HEK293T (cell line): ENCODE measurements at regions not wholly inside any gene's neighbourhood (a gene's known extent, or its start where the extent isn't known, plus 50 kb on each side); places are given as distances from the start of the nearest gene placed in this dataset.

Source experiments
- CTCF ChIA-PET: fragments of 350-600 bp; formaldehyde crosslinking; extraction: SDS; loops from one replicate; lab custom pipeline; 2021; ENCODE audit warnings: antibody characterized with exemption, inconsistent platforms; lab: Yijun Ruan, JAX
- POLR2A ChIA-PET: fragments of 350-600 bp; formaldehyde crosslinking; extraction: SDS; loops from one replicate; lab custom pipeline; 2020; ENCODE audit warnings: antibody characterized with exemption, inconsistent platforms; lab: Yijun Ruan, JAX
- DNase-seq: peaks from one replicate; pipeline ENCODE4 v3.0.0; 2012; ENCODE audit warnings: mixed read lengths; ENCODE audit errors: extremely low spot score
- ARNT ChIP-seq: fragments of 450-650 bp; IDR thresholded peaks from 2 replicates; pipeline ENCODE4 v1.6.1; 2017; ENCODE audit warnings: mild to moderate bottlenecking
- BHLHE40 ChIP-seq: fragments of 450-650 bp; IDR thresholded peaks from 2 replicates; pipeline ENCODE4 v1.6.1; 2016; ENCODE audit warnings: mild to moderate bottlenecking, moderate library complexity, borderline replicate concordance
- CTBP1 ChIP-seq: fragments of 450-650 bp; IDR thresholded peaks from 2 replicates; pipeline ENCODE4 v1.6.1; 2016; ENCODE audit warnings: borderline replicate concordance
- ELF4 ChIP-seq: fragments of 450-650 bp; IDR thresholded peaks from 2 replicates; pipeline ENCODE4 v1.6.1; 2017; ENCODE audit warnings: antibody characterized with exemption
- FOXA1 ChIP-seq: fragments of 450-650 bp; IDR thresholded peaks from 2 replicates; pipeline ENCODE4 v1.6.1; 2016; ENCODE audit warnings: mild to moderate bottlenecking
- FOXK2 ChIP-seq: fragments of 450-650 bp; IDR thresholded peaks from 2 replicates; pipeline ENCODE4 v1.6.1; 2016; ENCODE audit warnings: mild to moderate bottlenecking
- FOXM1 ChIP-seq: fragments of 450-650 bp; IDR thresholded peaks from 2 replicates; pipeline ENCODE4 v1.6.1; 2017; ENCODE audit warnings: mild to moderate bottlenecking, borderline replicate concordance
- HDGF ChIP-seq: fragments of 450-650 bp; IDR thresholded peaks from 2 replicates; pipeline ENCODE4 v1.6.1; 2017; ENCODE audit warnings: antibody characterized with exemption, borderline replicate concordance
- L3MBTL2 ChIP-seq: fragments of 450-650 bp; conservative IDR thresholded peaks from 2 replicates; pipeline ENCODE4 v1.6.1; 2016; ENCODE audit warnings: mild to moderate bottlenecking
- LEF1 ChIP-seq: fragments of 450-650 bp; IDR thresholded peaks from 2 replicates; pipeline ENCODE4 v1.6.1; 2017; ENCODE audit warnings: mild to moderate bottlenecking, borderline replicate concordance
- NFRKB ChIP-seq: fragments of 450-650 bp; IDR thresholded peaks from 2 replicates; pipeline ENCODE4 v1.6.1; 2016; ENCODE audit warnings: mild to moderate bottlenecking, moderate library complexity
- SP1 ChIP-seq: fragments of 450-650 bp; IDR thresholded peaks from 2 replicates; pipeline ENCODE4 v1.6.1; 2017
- SUZ12 ChIP-seq: fragments of 450-650 bp; IDR thresholded peaks from 2 replicates; pipeline ENCODE4 v1.6.1; 2016; ENCODE audit warnings: mild to moderate bottlenecking
- TARDBP ChIP-seq: fragments of 450-650 bp; IDR thresholded peaks from 2 replicates; pipeline ENCODE4 v1.6.1; 2016
- ZNF384 ChIP-seq: fragments of 450-650 bp; IDR thresholded peaks from 2 replicates; pipeline ENCODE4 v1.6.1; 2016
- TF ChIP-seq, protein P1 (sequence below): fragments of 450-650 bp; IDR thresholded peaks from 2 replicates; pipeline ENCODE4 v1.6.1; 2016

DNA sequence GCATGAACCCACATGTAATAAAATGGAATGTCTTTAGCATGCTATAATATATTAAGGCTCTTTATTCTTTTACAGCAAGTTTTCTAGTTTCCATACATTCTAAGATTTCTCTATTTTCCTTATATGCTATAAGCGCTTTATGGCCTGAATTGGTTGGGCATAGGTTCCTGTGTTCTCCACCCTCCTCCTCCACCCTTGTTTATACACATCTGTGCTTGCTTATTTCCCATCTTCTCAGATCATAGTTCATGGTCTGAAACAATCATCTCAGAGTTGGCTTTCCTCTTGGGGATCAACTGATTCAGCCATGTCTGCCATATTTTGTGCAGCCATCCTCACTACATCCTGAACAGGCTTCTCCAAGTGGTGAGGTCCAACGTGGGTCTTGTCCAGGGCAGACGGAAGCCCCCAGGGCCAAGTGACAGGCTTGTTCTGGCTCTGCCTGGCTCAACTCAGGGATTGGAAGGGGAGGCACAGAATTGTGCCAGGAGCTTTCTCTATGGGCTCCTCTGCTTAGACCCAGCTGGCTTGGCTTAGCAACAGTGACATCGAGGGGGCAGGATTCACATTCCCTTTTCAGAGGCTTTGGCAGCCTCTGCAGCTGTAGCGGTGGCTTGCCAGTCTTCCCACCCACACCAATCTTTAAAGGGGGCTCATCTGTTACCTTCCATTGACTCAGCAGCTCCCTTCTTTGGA, 327.3 kb downstream of the PTEN start:
- POLR2A ChIA-PET: no interaction called here

GRCh38 chr10:88193018-88193417, 329.6 kb downstream of the PTEN start:
- ChIA-PET POLR2A (no interaction called here), CTCF (no interaction called here)
- no peak for DNase-seq
- TF ChIP-seq CTBP1 (no peak), HDGF (no peak), ELF4 (no peak), L3MBTL2 (no peak), SUZ12 (no peak), SP1 (no peak), FOXK2 (no peak), BHLHE40 (no peak), FOXA1 (no peak), TARDBP (no peak), ZNF384 (no peak), NFRKB (no peak), ARNT (no peak), LEF1 (no peak), FOXM1 (no peak)
- TF ChIP-seq, protein P1, sequence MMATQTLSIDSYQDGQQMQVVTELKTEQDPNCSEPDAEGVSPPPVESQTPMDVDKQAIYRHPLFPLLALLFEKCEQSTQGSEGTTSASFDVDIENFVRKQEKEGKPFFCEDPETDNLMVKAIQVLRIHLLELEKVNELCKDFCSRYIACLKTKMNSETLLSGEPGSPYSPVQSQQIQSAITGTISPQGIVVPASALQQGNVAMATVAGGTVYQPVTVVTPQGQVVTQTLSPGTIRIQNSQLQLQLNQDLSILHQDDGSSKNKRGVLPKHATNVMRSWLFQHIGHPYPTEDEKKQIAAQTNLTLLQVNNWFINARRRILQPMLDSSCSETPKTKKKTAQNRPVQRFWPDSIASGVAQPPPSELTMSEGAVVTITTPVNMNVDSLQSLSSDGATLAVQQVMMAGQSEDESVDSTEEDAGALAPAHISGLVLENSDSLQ: no peak

More for the DNA sequence above, 327.3 kb downstream of the PTEN start:
- CTCF ChIA-PET: no interaction called here
- DNase-seq: no peak
- no peak for TF ChIP-seq FOXK2
- no peak for TF ChIP-seq FOXA1
- TF ChIP-seq, protein P1: no peak
- TF ChIP-seq TARDBP: no peak
- no peak for TF ChIP-seq ELF4
- no peak for TF ChIP-seq BHLHE40
- no peak for TF ChIP-seq SP1
- TF ChIP-seq L3MBTL2: no peak
- no peak for TF ChIP-seq ARNT
- no peak for TF ChIP-seq HDGF
- TF ChIP-seq NFRKB: no peak

DNA sequence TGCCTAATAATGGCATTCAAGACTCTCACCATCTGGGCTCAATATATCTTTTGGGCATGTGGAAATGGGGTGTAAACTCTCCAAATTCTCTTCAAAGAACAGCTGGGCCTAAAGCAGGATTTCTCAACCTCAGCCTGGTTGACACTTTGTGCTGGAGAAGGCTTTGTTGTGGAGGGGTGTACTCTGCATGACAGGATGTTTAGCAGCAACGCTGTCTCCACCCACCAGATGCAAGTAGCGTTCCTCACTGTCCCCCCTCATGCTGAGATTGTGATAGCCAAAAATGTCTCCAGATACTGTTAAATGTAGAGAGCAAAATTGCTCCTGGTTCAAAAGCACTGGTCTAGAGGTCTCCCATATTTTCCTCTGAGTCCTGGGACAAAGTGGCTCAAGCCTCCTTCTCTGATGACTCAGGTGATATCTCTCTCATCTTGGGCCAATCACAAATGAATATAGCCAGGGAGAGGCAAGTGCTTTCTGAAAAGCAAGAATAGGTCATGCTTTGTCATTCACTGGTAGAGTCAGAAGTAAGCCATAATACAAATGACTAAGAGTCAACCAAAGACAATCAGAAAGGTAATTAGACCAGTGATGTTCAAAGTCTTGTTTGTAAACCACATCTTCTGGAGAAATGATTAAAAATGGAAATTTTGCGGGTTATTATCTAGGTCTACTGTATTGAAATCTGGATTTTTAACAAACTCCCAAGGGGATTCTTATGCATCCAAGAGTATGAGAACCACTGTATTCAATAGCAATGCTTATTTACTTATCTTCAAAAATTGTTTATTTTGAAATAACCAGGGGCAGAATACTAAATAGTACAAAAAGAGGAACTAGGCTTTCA, 330.8 kb downstream of the PTEN start:
- CTCF ChIA-PET: no interaction called here
- POLR2A ChIA-PET: no interaction called here
- no peak for DNase-seq
- TF ChIP-seq L3MBTL2 (no peak), ARNT (no peak), CTBP1 (no peak), BHLHE40 (no peak), FOXK2 (no peak), ZNF384 (no peak), LEF1 (no peak), TARDBP (no peak), FOXM1 (no peak), ELF4 (no peak), HDGF (no peak), FOXA1 (no peak), SP1 (no peak), NFRKB (no peak)
- TF ChIP-seq, protein P1: no peak

- TF ChIP-seq, protein P1: no peak
- TF ChIP-seq SP1 (no peak), CTBP1 (no peak), BHLHE40 (no peak), ZNF384 (no peak), ARNT (no peak), FOXA1 (no peak), HDGF (no peak), LEF1 (no peak), TARDBP (no peak)
- ChIA-PET CTCF (no interaction called here), POLR2A (no interaction called here)
- no peak for DNase-seq
Observed at GRCh38 chr10:88194961-88195367, 331.5 kb downstream of the PTEN start.

DNA sequence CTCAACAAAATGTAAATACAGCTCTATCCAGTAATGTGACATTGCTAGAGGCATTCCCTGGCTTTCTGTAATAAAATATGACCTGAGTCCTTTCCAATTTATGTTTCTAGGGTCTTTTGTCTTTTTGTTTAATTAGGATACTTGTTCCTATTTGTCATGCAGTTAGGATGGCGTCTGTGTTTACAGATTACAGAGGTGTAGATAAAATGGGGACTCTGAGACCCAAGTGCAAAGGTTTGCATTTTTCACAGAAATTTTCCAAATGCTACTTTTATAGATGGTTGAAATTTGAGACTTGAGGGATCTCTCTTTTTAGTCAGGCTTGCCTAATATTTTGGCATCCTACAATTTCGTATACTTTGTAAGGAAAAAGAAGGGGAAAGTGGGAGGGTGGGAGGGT, 332.4 kb downstream of the PTEN start:
- TF ChIP-seq HDGF (no peak), FOXK2 (no peak), SUZ12 (no peak), ELF4 (no peak), SP1 (no peak), LEF1 (no peak), TARDBP (no peak), CTBP1 (no peak), FOXA1 (no peak)
- DNase-seq: no peak
- CTCF ChIA-PET: no interaction called here
- POLR2A ChIA-PET: no interaction called here
